ENCODE measurements at regions not wholly inside any gene's neighbourhood (a gene's known extent, or its start where the extent isn't known, plus 50 kb on each side); places are given as distances from the start of the nearest gene placed in this dataset.
"Not testable (repeated sequence)": the region's sequence is repeated elsewhere in the genome, so short reads cannot be mapped to it uniquely, and the experiment has no call there.

DNA sequence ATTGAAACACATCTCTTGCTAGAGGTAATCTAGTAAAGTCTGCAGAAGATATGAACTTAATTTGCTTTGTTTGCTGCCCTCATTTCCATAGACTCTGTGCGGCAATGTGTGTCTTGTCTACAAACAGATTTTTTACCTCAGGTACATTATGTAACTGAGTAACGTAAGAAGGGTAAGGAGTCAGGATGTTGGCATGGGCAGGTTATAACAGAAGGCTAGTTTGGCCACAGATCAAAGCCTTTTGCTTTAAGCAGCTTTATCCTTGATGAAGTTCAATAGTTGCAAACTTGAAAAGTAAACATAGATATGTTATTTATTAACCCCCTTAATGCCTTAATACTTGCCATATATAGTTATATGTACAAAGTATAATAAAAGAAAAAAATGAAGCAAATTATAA, 391.6 kb upstream of the FKBP1C start:
- intact Hi-C loops (cut with DNase I), result no loop called here
- no peak for DNase-seq

DNA sequence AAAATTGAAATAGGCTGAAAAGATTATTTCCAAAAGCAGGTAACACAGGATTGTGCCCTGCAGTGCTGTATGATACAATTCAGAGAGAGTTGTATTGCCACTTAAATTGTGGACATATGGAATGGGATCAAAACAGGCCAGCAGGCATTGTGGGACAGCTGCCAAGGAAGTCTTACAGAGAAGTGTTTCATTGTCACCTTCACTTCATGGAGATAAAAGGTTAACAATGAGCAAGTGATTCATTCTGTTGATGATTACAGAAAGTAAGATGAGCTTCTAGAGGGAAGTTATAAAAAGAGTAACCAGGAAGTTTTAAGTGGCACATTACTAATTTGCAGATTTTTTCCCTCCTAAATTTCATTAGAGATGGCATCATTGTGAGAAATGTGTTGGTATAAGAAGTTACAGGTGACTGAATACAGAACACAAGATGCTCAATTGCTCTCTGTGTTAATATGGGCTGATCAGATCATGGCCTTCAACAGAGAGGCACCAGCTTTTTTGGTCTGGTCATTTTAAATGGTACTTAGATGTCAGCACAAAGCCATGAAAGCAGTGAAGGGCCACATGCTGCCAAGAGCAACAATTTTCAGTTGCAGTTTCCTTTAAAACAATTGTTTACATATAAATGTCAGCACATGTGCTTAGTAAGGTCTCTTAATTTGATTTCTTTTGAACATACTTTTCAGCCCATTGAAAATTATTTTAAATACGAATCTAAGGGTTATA, 402.5 kb upstream of the FKBP1C start:
- intact Hi-C loops (cut with DNase I), result no loop called here
- DNase-seq, result no peak

- no peak for DNase-seq
- intact Hi-C loops (cut with DNase I), result no loop called here
Measured at GRCh38 chr6:62805431-62805830, 405.8 kb upstream of the FKBP1C start.

DNA sequence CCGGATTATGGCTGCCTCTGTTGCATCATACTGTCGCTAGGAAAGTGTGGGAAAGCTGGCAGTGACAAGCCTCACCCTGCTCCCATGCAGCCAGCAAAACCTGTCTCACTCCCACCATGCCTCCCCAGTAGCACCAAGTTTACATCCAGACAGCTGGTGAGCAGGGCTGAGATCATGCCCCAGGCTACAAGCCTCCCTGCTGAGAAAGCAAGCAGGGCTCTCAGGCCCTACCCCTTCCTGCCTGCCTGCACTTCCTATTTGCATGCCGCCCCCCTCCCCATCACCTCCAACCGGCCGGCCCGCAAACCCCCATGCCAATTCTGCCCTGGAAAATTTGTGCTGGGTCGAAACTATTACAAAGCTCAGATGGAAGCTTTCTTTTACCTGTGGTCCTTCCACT, 408.2 kb upstream of the FKBP1C start:
- intact Hi-C loops (cut with DNase I), result no loop called here
- no peak for DNase-seq

- DNase-seq, result no peak
- intact Hi-C loops (cut with DNase I), result no loop called here
Measured at GRCh38 chr6:62797190-62797589, 414.1 kb upstream of the FKBP1C start.

GRCh38 chr6:62775427-62776022, 435.7 kb upstream of the FKBP1C start:
- peak in 7 of 42 donors; percentile 5 to 42 (median 17) for DNase-seq
- intact Hi-C loops (cut with DNase I), result no loop called here

DNA sequence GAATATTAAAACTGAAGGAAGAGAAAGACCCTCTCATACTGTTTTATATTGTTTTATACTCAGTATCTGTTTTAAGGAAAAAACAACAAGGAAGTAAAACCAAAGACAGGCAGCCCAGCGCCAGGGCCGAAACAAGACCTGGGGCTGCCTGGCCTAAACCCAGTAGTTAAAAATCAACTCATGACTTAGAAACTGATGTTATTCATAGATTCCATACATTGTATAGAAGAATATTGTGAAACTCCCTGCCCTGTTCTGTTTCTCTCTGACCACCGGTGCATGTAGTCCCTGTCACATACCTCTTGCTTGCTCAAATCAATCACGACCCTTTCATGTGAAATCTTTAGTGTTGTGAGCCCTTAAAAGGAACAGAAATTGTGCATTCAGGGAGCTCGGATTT, 445.1 kb upstream of the FKBP1C start:
- intact Hi-C loops (cut with DNase I); DNase-seq: not testable (repeated sequence)

DNA sequence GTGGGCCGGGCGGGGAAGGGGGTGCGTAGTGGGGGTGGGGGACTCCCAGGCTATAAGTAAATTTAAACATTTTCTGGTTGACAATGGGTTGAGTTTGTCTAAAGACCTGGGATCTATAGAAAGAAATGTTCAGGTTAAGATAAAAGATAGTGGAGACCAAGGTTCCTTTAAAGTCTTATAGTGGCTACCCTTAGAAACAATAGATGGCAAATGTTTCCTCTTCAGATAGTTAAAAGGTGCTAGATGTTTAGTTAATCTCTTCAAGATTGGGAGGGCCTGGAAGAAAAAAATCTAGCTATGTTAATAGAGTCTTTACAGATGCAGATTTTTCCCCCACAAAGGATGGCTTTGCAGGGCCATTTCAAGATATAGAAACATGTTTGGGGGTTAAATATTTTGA, 446.4 kb upstream of the FKBP1C start:
- DNase-seq, result no peak
- intact Hi-C loops (cut with DNase I), result no loop called here

DNA sequence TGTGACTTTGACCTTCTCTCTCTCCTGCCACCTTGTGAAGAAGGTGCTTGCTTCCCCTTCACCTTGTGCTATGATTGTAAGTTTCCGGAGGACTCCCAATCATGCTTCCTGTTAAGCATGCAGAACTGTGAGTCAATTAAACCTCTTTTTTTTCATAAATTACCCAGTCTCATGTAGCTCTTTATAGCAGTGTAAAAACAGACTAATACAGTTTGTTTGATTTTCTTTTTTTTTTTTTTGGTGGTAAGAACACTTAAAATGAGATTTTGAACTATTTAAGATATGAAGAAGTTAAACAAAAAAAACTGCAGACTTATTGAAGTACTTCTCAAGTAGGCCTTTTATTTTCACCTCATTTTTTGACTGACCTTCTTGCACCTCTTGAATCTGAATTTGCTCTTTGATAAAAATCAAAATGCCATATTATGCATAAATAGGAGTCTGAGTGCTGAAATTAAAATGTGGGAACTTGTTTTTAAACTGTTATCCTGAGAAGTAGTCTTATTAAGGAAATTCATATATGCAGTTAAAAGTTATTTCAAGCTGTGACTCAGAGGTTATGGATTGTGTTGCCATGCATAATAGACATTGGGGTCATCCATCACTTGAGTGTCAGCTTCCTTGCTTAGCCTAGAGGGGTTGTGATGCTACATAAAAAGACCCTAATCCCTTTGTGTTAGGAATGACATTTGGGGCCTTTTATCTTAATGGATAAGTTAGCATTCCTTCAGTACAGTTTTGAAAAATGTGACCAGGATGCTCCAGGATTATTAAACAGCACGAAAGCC, 447.9 kb upstream of the FKBP1C start:
- no peak for DNase-seq

GRCh38 chr6:62746968-62747367, 460.9 kb upstream of the KHDRBS2 start:
- intact Hi-C loops (cut with DNase I), result no loop called here
- peak in 25 of 42 donors; percentile 2 to 60 (median 27) for DNase-seq

More for the DNA sequence above, 447.9 kb upstream of the FKBP1C start:
- intact Hi-C loops (cut with DNase I), result no loop called here

DNA sequence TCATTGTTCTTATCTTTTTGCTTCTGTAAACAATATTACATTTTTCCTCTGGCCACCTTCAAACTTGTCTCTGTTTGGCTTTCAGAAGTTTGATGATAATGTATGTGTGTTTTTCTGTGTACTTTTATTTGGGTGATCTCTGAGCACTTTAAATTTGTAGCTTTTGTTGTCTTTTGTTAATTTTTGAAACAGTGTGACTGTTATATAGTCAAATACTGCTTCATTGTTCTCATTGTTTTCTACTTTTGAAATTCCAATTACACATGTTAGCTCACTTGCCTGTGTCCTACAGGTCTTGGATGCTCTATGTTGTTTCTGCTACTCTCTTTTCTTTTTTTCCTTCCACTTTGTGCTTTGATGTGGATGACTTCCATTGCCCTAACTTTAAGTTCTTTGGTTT, 460.1 kb upstream of the KHDRBS2 start:
- DNase-seq, result no peak
- intact Hi-C loops (cut with DNase I), result no loop called here

- DNase-seq, result peak in 1 of 42 donors; percentile 3
- intact Hi-C loops (cut with DNase I), result no loop called here
Measured at GRCh38 chr6:62740596-62740995, 454.6 kb upstream of the KHDRBS2 start.

- no peak for DNase-seq
- intact Hi-C loops (cut with DNase I), result no loop called here
Measured at GRCh38 chr6:62740171-62740570, 454.1 kb upstream of the KHDRBS2 start.

DNA sequence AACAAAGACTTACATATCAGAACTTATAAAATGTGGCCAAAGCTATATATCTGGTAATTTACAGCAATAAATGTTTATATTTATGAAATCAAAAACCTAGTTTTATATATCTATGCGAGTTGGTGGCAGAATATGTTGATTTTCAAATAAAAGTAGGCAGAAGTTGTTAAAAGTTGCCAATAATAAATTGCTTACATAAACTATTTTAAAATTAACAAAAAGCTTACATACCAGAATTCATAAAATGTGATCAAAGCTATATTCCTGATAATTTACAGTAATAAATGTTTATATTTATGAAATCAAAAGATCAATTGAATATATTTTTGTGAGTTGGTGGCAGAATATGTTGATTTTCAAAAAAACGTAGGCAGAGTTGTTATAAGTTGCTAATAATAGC, 451.8 kb upstream of the KHDRBS2 start:
- intact Hi-C loops (cut with DNase I), result no loop called here
- DNase-seq, result no peak

- no peak for DNase-seq
- intact Hi-C loops (cut with DNase I), result no loop called here
Measured at GRCh38 chr6:62721408-62721807, 435.4 kb upstream of the KHDRBS2 start.

DNA sequence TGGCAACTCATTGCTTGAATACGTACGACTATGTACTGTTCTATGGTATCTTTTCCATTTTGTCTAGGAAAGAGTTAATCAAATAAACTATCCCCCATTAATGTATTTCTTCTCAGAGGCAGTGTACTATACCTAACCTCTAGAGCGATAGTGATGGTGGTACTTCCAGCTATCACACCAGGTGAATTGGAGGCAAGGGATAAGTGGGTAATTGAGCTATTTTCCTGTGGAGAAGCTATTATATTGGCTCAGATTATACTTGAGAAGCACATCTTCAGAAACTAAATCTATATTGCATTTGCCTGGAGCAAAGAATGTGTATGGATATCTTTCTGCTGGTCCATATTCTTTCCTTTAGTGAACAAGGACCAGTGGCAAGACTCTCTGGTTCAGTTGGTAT, 430.7 kb upstream of the KHDRBS2 start:
- no peak for DNase-seq
- intact Hi-C loops (cut with DNase I), result no loop called here

- intact Hi-C loops (cut with DNase I), result no loop called here
- no peak for DNase-seq
Measured at GRCh38 chr6:62714112-62714511, 428.1 kb upstream of the KHDRBS2 start.

DNA sequence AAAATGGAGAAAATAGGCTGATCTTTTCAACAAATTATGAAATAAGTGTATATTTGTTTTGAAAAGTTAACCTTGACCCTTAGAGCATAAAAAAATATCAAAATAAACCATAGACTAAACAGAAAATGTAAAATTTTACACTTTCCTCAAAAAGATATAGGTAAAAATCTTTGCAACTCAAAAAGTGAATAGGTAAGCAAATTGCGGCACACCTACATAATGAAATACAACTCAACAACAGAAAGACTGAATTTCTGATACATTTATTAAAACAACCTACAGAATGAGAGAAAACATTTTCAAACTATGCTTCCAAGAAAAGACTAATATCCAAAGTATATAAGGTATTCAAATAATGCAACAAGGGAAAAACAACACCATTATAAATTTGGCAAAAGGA, 425.7 kb upstream of the KHDRBS2 start:
- no peak for DNase-seq
- intact Hi-C loops (cut with DNase I), result no loop called here

DNA sequence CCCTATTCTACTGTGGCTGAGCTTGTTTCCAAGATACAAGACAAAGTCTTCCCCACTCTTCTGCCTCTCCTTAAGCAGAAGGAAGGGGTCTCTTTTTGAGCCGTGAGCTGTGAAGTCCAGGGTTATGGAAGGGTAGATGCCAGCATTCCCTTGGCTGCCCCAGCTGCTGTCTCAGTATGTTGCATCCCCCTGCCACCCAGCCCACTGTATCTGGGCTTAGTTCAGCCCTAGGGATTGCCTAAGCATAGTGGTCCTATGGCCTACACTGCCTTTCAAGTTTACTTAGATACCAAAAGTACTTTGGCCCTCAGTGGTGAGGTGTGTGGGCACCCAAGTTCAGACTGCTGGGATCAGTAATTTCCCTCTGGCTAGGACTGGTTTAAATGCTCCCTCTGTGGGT, 421.9 kb upstream of the KHDRBS2 start:
- intact Hi-C loops (cut with DNase I), result no loop called here
- DNase-seq, result no peak

GRCh38 chr6:62707156-62707555, 421.1 kb upstream of the KHDRBS2 start:
- DNase-seq, result no peak
- intact Hi-C loops (cut with DNase I), result no loop called here
